ENCODE measurements at regions not wholly inside any gene's neighbourhood (a gene's known extent, or its start where the extent isn't known, plus 50 kb on each side); places are given as distances from the start of the nearest gene placed in this dataset.

DNA sequence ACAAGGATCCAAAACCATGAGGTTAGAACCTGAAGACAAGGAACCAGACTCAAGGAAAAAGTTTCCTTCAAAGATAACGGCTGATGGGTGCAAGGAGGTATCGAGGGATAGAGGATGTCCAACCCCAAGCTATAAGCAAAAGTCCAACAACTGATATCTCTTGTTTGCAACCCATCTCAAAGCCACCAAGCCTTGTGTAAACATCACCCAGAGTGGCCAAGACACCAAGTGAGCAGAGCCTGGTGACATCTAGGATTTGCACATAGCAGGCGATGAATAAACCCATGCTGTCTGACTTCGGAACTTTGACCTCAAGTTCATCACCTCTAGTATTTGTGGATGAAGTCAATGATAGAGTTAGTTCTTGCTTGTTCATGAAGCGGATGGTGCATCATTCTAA, 180.7 kb downstream of the ETS2 start:
- no peak overlapping the region for H3K4me3 ChIP-seq (ENCODE audit: low read length)
- no peak for DNase-seq (ENCODE audit: low read depth)
- TF ChIP-seq CTCF (conservative IDR thresholded peaks at IDR 0.05; ENCODE audit: low read depth, low read length), result no peak

- H3K4me3 ChIP-seq (ENCODE audit: low read length), result no peak overlapping the region
- TF ChIP-seq CTCF (conservative IDR thresholded peaks at IDR 0.05; ENCODE audit: low read depth, low read length), result no peak
- DNase-seq (ENCODE audit: low read depth), result peak; percentile 48
Measured at GRCh38 chr21:38985568-38986378, 180.0 kb downstream of the ETS2 start.

DNA sequence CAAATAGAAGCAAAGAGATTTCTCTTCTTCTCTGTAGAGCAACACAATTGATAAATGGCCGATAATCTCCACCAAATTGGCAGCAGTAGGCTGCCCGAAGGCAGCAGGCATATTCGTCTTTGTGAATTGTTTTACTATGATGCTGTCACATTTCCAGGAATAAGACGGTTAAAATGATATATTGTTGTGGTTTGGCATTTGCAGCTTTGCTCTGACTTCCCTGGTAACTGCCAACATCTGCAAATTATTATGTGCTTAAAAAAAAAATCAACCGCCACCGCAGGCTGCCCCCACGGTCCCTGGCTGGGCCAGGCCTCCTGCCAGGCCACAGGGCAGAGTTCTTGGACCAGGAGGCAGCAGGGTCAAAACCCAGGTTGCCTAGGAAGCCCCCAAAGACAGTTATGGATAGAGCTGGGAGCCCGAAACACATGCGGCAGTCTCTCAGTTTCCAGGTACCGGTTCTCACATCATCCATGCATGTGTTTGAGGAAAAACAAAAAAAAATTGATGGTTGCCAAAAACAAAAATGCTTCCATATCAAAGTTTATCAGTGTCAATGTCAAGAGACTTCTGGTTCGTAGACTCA, 179.3 kb downstream of the ETS2 start:
- no peak overlapping the region for H3K4me3 ChIP-seq (ENCODE audit: low read length)
- no peak for TF ChIP-seq CTCF (conservative IDR thresholded peaks at IDR 0.05; ENCODE audit: low read depth, low read length)
- no peak for DNase-seq (ENCODE audit: low read depth)

- TF ChIP-seq CTCF (conservative IDR thresholded peaks at IDR 0.05; ENCODE audit: low read depth, low read length), result no peak
- no peak for DNase-seq (ENCODE audit: low read depth)
- no peak overlapping the region for H3K4me3 ChIP-seq (ENCODE audit: low read length)
Measured at GRCh38 chr21:38984568-38984967, 178.8 kb downstream of the ETS2 start.

DNA sequence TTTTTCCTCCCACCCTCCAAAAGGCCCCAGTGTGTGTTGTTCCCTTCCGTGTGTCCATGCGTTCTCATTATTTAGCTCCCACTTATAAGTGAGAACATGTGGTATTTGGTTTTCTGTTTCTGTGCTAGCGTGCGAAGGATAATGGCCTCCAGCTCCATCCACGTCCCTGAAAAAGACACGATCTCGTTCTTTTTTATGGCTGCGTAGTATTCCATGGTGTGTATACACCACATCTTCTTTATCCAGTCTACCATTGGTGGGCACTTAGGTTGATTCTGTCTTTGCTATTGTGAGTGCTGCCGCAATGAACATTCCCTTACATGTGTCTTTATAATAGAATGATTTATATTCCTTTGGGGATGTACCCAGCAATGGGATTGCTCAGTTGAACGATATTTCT, 177.8 kb downstream of the ETS2 start:
- no peak for TF ChIP-seq CTCF (conservative IDR thresholded peaks at IDR 0.05; ENCODE audit: low read depth, low read length)
- no peak for DNase-seq (ENCODE audit: low read depth)

GRCh38 chr21:38982804-38983203, 177.1 kb downstream of the ETS2 start:
- no peak overlapping the region for H3K4me3 ChIP-seq (ENCODE audit: low read length)
- DNase-seq (ENCODE audit: low read depth), result no peak
- no peak for TF ChIP-seq CTCF (conservative IDR thresholded peaks at IDR 0.05; ENCODE audit: low read depth, low read length)

More for the DNA sequence above, 177.8 kb downstream of the ETS2 start:
- H3K4me3 ChIP-seq (ENCODE audit: low read length), result no peak overlapping the region

DNA sequence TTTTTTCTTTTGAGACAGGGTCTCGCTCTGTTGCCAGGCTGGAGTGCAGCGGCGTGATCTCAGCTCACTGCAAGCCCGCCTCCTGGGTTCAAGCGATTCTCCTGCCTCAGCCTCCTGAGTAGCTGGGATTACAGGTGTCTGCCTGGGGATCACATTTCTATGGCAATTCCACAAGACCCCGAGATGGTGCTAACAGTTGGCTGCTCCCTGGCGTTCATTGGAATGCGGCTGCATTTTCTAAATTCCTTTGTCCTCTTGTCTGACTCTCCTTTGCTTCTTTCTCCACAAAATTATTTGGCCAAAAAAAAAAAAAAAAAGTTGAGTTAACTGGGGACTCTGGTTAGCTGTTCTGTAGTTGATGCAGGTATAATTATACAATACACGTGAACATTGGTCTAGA, 176.4 kb downstream of the ETS2 start:
- TF ChIP-seq CTCF (conservative IDR thresholded peaks at IDR 0.05; ENCODE audit: low read depth, low read length), result no peak
- H3K4me3 ChIP-seq (ENCODE audit: low read length), result no peak overlapping the region
- peak; percentile 54 for DNase-seq (ENCODE audit: low read depth)

Measured in retinal pigment epithelial cell (primary cell).